ENCODE measurements at regions not wholly inside any gene's neighbourhood (a gene's known extent, or its start where the extent isn't known, plus 50 kb on each side); places are given as distances from the start of the nearest gene placed in this dataset.

DNA sequence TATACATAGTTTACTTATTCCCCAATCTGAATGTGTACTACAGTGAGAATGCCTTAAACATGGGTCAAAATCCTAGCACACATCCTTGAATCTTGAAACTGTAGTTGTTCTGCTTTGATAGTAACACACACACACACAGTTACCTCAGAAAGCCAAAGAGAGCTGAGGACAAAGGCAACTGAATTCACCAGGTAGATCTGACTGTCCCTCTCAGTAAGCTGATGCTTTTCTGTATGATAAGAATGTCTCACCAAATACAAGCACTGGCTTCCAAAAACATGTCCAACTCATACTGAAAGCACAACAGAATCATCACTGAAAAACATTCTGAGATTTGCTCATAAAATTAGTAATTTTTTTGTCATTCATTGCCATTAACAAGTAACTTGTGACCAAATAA is 104.3 kb upstream of the DYNLRB2 start:
- H3K36me3 ChIP-seq = no peaks in the 10 kb centered on the region
- no peak for TF ChIP-seq POLR2AphosphoS5 (IDR thresholded peaks at IDR 0.05)
- no peak for TF ChIP-seq POLR2A (IDR thresholded peaks at IDR 0.05; ENCODE audit: low read depth)
- TF ChIP-seq EP300 (IDR thresholded peaks at IDR 0.05) = no peak
- TF ChIP-seq, protein P1, sequence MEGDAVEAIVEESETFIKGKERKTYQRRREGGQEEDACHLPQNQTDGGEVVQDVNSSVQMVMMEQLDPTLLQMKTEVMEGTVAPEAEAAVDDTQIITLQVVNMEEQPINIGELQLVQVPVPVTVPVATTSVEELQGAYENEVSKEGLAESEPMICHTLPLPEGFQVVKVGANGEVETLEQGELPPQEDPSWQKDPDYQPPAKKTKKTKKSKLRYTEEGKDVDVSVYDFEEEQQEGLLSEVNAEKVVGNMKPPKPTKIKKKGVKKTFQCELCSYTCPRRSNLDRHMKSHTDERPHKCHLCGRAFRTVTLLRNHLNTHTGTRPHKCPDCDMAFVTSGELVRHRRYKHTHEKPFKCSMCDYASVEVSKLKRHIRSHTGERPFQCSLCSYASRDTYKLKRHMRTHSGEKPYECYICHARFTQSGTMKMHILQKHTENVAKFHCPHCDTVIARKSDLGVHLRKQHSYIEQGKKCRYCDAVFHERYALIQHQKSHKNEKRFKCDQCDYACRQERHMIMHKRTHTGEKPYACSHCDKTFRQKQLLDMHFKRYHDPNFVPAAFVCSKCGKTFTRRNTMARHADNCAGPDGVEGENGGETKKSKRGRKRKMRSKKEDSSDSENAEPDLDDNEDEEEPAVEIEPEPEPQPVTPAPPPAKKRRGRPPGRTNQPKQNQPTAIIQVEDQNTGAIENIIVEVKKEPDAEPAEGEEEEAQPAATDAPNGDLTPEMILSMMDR (IDR thresholded peaks at IDR 0.05) = no peak
- no peak overlapping the region for H3K4me3 ChIP-seq
- peaks cover 0 to 4% (median 0%) of the 10 kb centered on the region in 4 donors for H3K27me3 ChIP-seq
- H3K27ac ChIP-seq (replicated peaks in 1 of 4) = no peak overlapping the region
- intact Hi-C loops (cut with DNase I) = no loop called here
- no peaks in the 10 kb centered on the region for H3K4me1 ChIP-seq
- H3K9me3 ChIP-seq = no peaks in the 10 kb centered on the region
- DNase-seq (ENCODE audit: extremely low spot score) = no peak

DNA sequence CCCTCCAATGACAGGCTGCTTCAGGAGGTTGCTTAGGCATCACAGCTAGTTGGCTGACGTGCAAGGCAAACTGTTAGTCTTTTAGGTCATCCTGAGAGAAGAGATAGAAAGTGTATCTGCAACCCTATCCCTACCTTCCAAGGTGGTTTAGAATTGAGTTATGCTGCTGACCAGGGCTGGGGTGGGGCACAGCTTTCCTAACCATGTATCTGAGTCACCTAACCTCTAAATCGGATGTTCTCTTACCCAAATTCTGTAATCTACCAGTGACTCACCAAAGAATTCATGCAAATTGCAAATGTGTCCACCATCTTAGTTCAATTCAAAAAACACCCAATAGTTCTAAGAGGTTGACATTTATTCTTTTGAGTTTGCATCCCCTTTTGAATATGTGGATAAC is 107.2 kb upstream of the DYNLRB2 start:
- WGBS = 80% methylated on average over 2 of the region's 2 CpGs
- H3K36me3 ChIP-seq = no peaks in the 10 kb centered on the region
- peaks cover 0 to 4% (median 0%) of the 10 kb centered on the region in 4 donors for H3K27me3 ChIP-seq
- DNase-seq (ENCODE audit: extremely low spot score) = no peak
- no peaks in the 10 kb centered on the region for H3K9me3 ChIP-seq
- no peak overlapping the region for H3K27ac ChIP-seq (replicated peaks in 1 of 4)
- intact Hi-C loops (cut with DNase I) = no loop called here
- H3K4me3 ChIP-seq = no peak overlapping the region
- H3K4me1 ChIP-seq = no peaks in the 10 kb centered on the region
- TF ChIP-seq, protein P1 (IDR thresholded peaks at IDR 0.05) = no peak
- TF ChIP-seq POLR2A (IDR thresholded peaks at IDR 0.05; ENCODE audit: low read depth) = no peak
- TF ChIP-seq POLR2AphosphoS5 (IDR thresholded peaks at IDR 0.05) = no peak
- no peak for TF ChIP-seq EP300 (IDR thresholded peaks at IDR 0.05)

DNA sequence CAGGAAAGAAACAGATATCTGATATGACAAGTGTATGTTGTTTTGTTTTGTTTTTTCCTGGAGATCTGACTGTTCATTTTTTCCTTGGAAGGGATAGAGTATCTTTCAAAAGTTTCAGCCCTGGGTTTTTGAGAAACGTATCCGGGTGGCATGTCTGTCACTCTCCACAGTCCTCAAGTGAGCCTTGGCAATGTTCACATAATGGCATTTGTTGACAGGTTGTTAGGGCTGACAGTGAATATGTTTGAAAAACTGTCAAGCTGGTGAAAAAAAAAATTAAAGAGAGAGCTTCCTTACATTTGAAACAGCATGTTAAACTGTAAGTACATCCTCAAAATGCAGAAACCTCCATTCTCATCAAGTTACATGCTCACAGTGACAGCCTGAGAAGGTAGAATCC is 113.0 kb upstream of the DYNLRB2 start:
- Histone ChIP-seq H3K4me1 (no peaks in the 10 kb centered on the region), H3K27me3 (peaks cover 0 to 4% (median 0%) of the 10 kb centered on the region in 4 donors), H3K27ac (replicated peaks in 1 of 4) (no peak overlapping the region), H3K9me3 (no peaks in the 10 kb centered on the region), H3K4me3 (no peak overlapping the region), H3K36me3 (no peaks in the 10 kb centered on the region)
- intact Hi-C loops (cut with DNase I) = no loop called here
- no peak for DNase-seq (ENCODE audit: extremely low spot score)
- no peak for TF ChIP-seq POLR2AphosphoS5 (IDR thresholded peaks at IDR 0.05)
- TF ChIP-seq, protein P1 (IDR thresholded peaks at IDR 0.05) = no peak
- WGBS = 94% methylated on average over 2 of the region's 2 CpGs

DNA sequence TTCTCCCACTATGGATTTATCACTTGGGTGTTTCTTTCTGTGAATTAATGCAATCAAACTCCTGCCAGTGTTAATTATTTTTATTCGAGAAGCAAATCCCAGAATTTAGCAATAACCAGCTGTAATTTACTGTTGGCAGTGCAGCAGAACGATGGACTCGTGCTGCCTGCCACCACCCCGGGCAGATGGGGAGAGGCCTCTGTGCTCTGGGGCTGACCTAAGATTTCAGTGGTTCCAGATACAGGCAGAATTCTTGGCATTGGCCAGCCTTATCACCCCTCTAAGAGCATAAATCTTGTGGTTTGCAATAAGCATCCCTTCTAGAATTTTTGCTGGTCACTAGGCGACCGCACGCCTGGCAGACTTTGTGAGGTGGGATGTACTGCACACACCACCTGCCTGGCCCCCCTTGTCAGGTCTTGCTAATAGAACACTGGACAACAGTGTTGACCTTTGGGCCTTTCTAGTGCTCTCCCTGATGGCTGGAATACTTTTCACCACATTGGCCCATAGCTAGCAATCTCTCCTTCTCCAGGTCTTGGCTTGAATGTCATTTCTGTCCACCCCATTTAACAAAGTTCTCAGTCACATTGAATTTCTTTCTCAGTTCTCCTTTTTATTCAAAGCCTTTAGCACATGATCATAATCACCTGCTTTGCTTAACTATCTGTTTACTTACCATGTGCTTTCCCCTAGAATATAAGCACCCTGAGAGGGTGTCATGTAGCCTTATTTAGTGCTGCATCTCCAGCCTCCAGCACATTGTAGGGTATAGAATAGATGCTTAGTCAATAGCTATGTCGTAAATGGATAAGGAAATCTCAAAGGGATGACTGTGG is 122.1 kb upstream of the DYNLRB2 start:
- Histone ChIP-seq H3K27me3 (no peaks in the 10 kb centered on the region), H3K4me3 (no peak overlapping the region), H3K4me1 (no peaks in the 10 kb centered on the region), H3K36me3 (no peaks in the 10 kb centered on the region), H3K9me3 (no peaks in the 10 kb centered on the region), H3K27ac (replicated peaks in 1 of 4) (no peak overlapping the region)
- TF ChIP-seq EP300 (IDR thresholded peaks at IDR 0.05) (no peak), POLR2A (IDR thresholded peaks at IDR 0.05; ENCODE audit: low read depth) (no peak), POLR2AphosphoS5 (IDR thresholded peaks at IDR 0.05) (no peak)
- TF ChIP-seq, protein P1 (IDR thresholded peaks at IDR 0.05) = no peak
- no peak for DNase-seq (ENCODE audit: extremely low spot score)
- intact Hi-C loops (cut with DNase I) = no loop called here
- WGBS = 85% methylated on average over 7 of the region's 8 CpGs

Measured in esophagus muscularis mucosa (tissue), 4 donors.